WI38 (cell line): ENCODE measurements at regions not wholly inside any gene's neighbourhood (a gene's known extent, or its start where the extent isn't known, plus 50 kb on each side); places are given as distances from the start of the nearest gene placed in this dataset.

Experiments used
- H3K4me3 ChIP-seq: 2 replicates; pipeline ENCODE4 v1.5.1; 2011; ENCODE audit warnings: low read depth, mild to moderate bottlenecking, control low read depth, low read length
- TF ChIP-seq, protein P1 (sequence below): IDR thresholded peaks from 2 replicates; pipeline ENCODE4 v1.5.1; 2012; ENCODE audit warnings: low read depth, mild to moderate bottlenecking, control low read depth, low read length

DNA sequence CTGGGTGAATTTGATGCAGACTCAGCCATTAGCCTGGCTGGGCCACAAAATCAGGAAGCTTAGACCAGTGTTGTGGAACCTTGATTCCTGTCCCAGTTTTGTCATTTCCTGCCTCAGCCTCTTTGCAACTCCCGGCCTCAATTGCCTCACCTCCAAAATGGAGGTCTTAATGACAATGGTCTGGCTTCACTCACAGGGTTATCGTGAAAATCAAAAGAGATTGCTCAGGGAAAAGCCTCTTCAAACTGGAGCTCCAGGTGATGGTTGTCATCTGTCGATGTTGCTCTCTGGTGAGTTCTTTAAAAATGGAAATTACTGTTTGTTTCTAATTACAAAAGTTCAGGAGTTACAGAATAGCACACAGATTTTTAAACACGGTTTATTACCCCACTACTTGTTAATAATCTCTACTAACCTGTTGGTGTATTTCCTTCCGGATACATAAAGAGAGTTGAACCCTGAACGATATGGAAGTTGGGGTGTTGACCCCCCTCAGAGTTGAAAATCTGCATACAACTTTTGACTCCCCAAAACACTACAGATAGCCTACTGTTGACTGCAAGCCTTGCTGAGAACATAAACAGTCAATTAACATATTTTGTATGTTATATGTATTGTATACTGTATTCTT lies 109.9 kb upstream of the CPEB4 start:
- no peak overlapping the region for H3K4me3 ChIP-seq
- TF ChIP-seq, protein P1, sequence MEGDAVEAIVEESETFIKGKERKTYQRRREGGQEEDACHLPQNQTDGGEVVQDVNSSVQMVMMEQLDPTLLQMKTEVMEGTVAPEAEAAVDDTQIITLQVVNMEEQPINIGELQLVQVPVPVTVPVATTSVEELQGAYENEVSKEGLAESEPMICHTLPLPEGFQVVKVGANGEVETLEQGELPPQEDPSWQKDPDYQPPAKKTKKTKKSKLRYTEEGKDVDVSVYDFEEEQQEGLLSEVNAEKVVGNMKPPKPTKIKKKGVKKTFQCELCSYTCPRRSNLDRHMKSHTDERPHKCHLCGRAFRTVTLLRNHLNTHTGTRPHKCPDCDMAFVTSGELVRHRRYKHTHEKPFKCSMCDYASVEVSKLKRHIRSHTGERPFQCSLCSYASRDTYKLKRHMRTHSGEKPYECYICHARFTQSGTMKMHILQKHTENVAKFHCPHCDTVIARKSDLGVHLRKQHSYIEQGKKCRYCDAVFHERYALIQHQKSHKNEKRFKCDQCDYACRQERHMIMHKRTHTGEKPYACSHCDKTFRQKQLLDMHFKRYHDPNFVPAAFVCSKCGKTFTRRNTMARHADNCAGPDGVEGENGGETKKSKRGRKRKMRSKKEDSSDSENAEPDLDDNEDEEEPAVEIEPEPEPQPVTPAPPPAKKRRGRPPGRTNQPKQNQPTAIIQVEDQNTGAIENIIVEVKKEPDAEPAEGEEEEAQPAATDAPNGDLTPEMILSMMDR, result no peak

DNA sequence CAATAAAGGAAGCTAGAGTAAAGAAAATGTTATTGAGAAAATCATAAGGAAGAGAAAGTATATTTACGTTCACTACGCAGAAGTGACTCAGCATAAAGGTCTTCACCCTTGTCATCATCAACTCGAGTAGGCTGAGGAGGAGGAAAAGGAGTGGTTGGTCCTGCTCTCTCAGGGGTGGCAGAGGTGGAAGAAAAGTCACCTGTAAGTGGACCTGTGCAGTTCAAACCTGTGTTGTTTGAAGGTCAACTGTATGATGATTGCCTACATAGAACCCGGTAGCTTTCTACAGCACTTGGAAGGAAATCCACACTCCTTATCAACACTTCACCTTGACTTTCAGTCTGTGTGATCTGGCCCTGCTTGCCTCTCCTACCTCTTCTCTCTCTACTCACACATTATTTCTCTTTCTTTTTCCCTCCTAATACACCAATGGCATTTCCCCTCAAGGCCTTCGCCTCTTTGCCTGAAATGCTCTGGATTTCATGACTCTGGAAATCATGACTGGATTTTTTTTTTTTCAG lies 109.3 kb upstream of the CPEB4 start:
- TF ChIP-seq, protein P1, result no peak
- H3K4me3 ChIP-seq, result no peak overlapping the region

DNA sequence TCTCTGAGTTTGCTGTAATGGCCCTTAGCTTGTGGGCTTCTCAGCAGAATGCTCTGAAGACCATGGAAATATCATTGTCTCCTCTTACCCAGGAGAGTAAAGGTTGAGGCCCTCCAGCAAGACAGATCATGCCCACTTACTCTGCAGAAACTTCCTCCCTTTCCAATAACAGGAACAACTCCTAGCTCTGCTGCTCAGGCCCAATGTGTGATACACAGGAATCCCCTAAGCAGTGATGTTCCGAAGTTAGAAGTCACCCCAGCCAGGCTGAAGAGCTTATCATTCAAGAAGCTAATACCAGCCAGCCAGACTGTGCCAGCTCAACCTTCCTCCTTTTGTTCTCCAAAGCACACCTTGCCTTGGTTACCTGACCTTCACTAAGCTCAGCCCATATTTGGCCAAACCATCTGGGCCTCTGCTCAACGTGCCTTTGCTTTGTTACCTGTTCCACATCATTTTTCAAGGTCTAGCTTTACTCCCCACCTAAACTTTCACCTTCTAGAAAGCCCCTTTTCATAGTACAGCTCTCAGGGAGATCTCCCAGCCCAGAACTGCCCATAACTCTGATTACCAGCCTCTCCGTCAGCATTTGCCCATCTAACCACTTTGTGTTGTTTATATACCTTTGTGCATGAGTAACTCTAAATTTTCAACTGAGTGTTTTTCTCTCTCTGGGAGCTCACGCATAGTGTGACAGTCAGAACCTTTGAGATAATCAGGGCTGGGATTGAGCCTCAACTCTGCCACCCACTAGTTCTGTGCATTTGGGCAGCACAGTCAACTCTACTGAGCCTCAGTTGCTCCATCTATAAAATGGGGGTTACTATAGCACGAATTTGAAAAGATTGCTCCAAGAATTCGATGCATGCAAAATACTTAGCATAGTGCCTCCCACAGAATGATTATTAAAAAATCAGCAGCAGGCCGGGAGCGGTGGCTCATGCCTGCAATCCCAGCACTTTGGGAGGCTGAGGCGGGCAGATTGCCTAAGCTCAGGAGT lies 107.6 kb upstream of the CPEB4 start:
- TF ChIP-seq, protein P1, result no peak

DNA sequence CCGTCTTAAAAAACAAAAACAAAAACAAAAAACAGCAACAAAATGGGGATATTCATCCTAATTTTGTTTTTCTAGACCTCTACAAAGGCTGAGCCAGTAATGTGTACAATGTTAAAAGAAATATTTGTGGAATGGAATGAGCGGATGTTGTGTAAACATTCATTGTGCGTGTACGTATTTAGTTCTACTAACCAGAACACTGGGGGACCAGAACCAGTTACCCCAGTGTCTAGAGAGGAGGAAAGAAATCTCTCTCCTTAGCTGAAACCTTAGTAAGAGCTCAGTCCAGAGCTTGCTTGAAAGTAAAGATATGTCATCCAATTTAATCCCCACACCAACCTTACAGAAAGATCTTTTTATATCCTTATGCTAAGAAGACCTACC lies 106.7 kb upstream of the CPEB4 start:
- TF ChIP-seq, protein P1, result no peak
- peak overlapping the region; percentile 13; the same call in 1 of the 2 replicates for H3K4me3 ChIP-seq

More for the DNA sequence above, 107.6 kb upstream of the CPEB4 start:
- no peak overlapping the region for H3K4me3 ChIP-seq

DNA sequence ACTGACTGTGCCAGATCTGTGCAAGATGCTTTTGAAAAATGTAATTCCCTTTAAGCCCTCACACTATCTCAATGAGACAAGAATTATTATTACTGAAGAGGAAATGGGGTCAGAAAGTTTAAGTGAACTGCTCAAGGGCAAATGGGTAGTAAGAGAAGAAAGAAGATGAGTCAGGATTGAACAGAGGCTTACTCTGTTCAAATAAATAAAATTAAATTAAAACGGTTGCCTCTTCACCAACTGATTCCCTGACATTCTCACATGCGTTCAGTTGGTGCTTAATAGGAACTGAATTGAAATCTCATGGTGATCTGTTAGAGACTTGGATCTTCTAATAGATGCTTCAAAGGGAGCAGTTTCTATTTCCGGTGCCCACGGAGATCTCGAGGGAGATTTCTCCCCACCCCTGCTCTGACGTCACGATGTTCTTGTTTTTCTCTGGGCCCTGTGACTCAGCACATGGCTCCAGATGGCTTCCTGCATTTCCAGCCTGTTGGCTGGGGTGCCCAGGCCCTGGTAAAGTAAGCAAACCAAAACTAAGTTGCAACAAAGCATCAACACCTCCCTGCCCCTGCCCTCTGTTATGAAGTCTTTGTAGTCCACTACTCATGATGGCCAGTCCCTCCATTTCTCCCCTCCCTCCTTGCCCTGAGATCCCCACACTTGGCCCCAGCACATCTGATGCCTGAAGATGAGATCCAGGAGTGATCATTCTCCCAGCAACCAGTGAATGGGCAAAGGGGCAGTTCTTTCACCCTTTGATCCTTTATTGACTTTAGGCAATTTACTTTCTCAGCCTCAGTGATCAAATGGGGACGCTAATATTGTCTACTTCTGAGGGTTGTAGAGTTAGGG lies 106.1 kb upstream of the CPEB4 start:
- H3K4me3 ChIP-seq, result peak overlapping the region; percentile 13; the same call in 1 of the 2 replicates
- TF ChIP-seq, protein P1, result no peak

DNA sequence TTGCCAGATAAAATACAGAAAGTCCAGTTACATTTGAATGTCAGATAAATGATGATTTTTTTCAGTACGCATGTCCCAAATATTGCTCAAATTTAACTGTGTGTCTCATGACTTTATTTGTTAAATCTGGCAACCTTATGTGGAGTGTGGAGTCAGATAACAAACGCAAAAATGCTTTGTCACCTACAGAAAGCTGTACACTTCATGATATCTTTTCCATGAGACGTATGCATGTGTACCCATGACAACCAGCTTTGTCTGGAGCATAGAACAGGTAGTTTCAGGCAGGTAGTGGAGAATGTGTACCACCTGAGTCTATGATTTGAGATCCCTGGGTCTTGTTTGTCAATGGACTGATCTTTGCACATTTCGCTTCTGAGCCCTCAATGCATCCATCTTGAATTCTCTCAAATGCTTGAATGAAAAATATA lies 105.5 kb upstream of the CPEB4 start:
- no peak overlapping the region for H3K4me3 ChIP-seq
- TF ChIP-seq, protein P1, result no peak
